ENCODE measurements at regions not wholly inside any gene's neighbourhood (a gene's known extent, or its start where the extent isn't known, plus 50 kb on each side); places are given as distances from the start of the nearest gene placed in this dataset.

- no peaks in the 10 kb centered on the region for H3K4me1 ChIP-seq
- no peak overlapping the region for H3K4me2 ChIP-seq
- FAIRE-seq: no peak
- WGBS (ENCODE audit: missing lambda C conversion rate): 90% methylated on average over 5 of the region's 5 CpGs
- no peak overlapping the region for H3K4me3 ChIP-seq
- TF ChIP-seq RARB (CRISPR knock-in tag; IDR thresholded peaks at IDR 0.05) (no peak), HEYL (CRISPR knock-in tag; IDR thresholded peaks at IDR 0.05) (no peak), CBX8 (IDR thresholded peaks at IDR 0.05) (no peak), MAX (IDR thresholded peaks at IDR 0.05) (no peak), RFX5 (IDR thresholded peaks at IDR 0.05) (no peak), FOXS1 (CRISPR knock-in tag; IDR thresholded peaks at IDR 0.05) (no peak), HOXA7 (CRISPR knock-in tag; IDR thresholded peaks at IDR 0.05) (no peak), TFCP2L1 (CRISPR knock-in tag; IDR thresholded peaks at IDR 0.05) (no peak), HDAC2 (IDR thresholded peaks at IDR 0.05) (no peak), RCOR1 (IDR thresholded peaks at IDR 0.05; ENCODE audit: low read depth, low read length) (no peak)
- ChIA-PET POLR2A (no interaction called here), CTCF (no interaction called here)
- H3K27ac ChIP-seq: peak overlapping the region in 1 of 2 experiments; percentile 6; a peak in 1 of 6 replicates
- no peak for ATAC-seq
- no peak for DNase-seq (ENCODE audit: low read depth in 1 of 2, low spot score in 1 of 2)
- no peaks in the 10 kb centered on the region for H3K9me3 ChIP-seq
Measured at GRCh38 chr12:65642061-65642661, 182.1 kb upstream of the HMGA2 start.

- Histone ChIP-seq H3K4me2 (no peak overlapping the region), H3K27ac (no peak overlapping the region; a peak in 1 of 6 replicates), H3K4me1 (peaks cover 3% of the 10 kb centered on the region), H3K4me3 (no peak overlapping the region), H3K9me3 (no peaks in the 10 kb centered on the region)
- ChIA-PET POLR2A (no interaction called here), CTCF (no interaction called here)
- no peak for FAIRE-seq
- TF ChIP-seq PBX3 (IDR thresholded peaks at IDR 0.05) (no peak), KDM1A (IDR thresholded peaks at IDR 0.05; ENCODE audit: low read depth) (no peak), RFX5 (IDR thresholded peaks at IDR 0.05) (no peak), ZNF302 (CRISPR knock-in tag; IDR thresholded peaks at IDR 0.05) (no peak), ZC3H11A (IDR thresholded peaks at IDR 0.05) (no peak), TFCP2L1 (CRISPR knock-in tag; IDR thresholded peaks at IDR 0.05) (no peak), ZSCAN20 (CRISPR knock-in tag; IDR thresholded peaks at IDR 0.05) (no peak)
- no peak for ATAC-seq
- DNase-seq (ENCODE audit: low read depth in 1 of 2, low spot score in 1 of 2): no peak
Measured at GRCh38 chr12:65643171-65643570, 181.1 kb upstream of the HMGA2 start.

DNA sequence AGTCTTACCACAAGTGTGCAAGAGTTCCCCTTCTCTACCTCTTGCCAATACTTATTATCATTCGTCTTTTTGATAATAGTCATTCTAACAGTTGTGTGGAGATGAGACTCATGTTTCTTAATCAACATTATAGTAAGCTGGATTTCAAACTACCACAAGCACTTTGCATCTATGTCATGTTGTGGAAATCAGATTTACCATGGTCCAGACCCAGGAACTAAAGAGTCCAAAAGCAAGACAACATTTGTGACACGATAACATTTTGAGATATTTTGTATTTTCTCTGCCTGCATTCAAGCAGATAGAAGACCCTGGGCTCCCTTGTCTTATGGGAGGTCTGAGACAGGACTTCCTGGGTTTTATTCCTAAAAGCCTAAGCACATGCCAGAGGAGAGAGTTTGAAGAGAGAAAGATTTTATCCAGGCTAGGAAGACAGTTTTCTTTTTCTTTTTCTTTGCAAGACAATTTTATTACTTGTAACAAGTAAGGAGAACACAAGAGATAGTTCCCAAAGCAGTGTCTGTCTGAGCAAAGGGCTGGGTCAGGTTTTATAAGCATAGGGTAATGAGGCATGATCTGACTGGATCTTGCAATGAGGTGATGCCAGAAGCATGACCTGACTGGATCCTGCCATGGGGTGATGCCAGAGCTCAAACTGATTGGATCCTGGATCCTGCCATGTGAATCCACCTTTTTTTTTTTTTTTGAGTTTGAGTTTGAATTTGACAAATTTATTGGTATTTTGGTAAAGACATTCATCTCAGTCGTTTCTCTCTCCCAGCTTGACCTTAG, 180.5 kb upstream of the HMGA2 start:
- ChIA-PET CTCF (no interaction called here), POLR2A (no interaction called here)
- ATAC-seq (no peak), FAIRE-seq (no peak), DNase-seq (ENCODE audit: low read depth in 1 of 2, low spot score in 1 of 2) (peak in 1 of 2 experiments; percentile 23)
- no peak overlapping the region for H3K4me2 ChIP-seq
- TF ChIP-seq MYC (IDR thresholded peaks at IDR 0.05; ENCODE audit: borderline replicate concordance, low read length): no peak
- TF ChIP-seq TFCP2L1 (CRISPR knock-in tag; IDR thresholded peaks at IDR 0.05): no peak
- TF ChIP-seq TP53 (CRISPR knock-in tag; IDR thresholded peaks at IDR 0.05): no peak
- TF ChIP-seq HDAC2 (IDR thresholded peaks at IDR 0.05): no peak
- TF ChIP-seq JUNB (IDR thresholded peaks at IDR 0.05): no peak
- no peak for TF ChIP-seq MAX (IDR thresholded peaks at IDR 0.05)
- no peak for TF ChIP-seq CEBPB (IDR thresholded peaks at IDR 0.05)
- TF ChIP-seq NFE2L2 (conservative IDR thresholded peaks at IDR 0.05; ENCODE audit: low read length): no peak
- TF ChIP-seq ZNF302 (CRISPR knock-in tag; IDR thresholded peaks at IDR 0.05): no peak
- TF ChIP-seq SREBF2 (IDR thresholded peaks at IDR 0.05): no peak
- no peak for TF ChIP-seq CHD2 (IDR thresholded peaks at IDR 0.05; ENCODE audit: low read length, partially characterized antibody)
- no peak for TF ChIP-seq HEYL (CRISPR knock-in tag; IDR thresholded peaks at IDR 0.05)
- TF ChIP-seq KDM1A (IDR thresholded peaks at IDR 0.05; ENCODE audit: low read depth): no peak
- no peak for TF ChIP-seq NPAS2 (CRISPR knock-in tag; IDR thresholded peaks at IDR 0.05; ENCODE audit: borderline replicate concordance)
- TF ChIP-seq MAFK (IDR thresholded peaks at IDR 0.05; ENCODE audit: partially characterized antibody): no peak
- no peak for TF ChIP-seq GATA3 (IDR thresholded peaks at IDR 0.05; ENCODE audit: borderline replicate concordance)
- H3K4me1 ChIP-seq: peaks cover 9% of the 10 kb centered on the region
- no peaks in the 10 kb centered on the region for H3K9me3 ChIP-seq
- H3K4me3 ChIP-seq: no peak overlapping the region
- H3K27ac ChIP-seq: peak overlapping the region; percentile 29 to 30; a peak in 2 of 6 replicates
- 63% methylated on average over 3 of the region's 3 CpGs for WGBS (ENCODE audit: missing lambda C conversion rate)

All from A549 (cell line).